ENCODE measurements at regions not wholly inside any gene's neighbourhood (a gene's known extent, or its start where the extent isn't known, plus 50 kb on each side); places are given as distances from the start of the nearest gene placed in this dataset.

DNA sequence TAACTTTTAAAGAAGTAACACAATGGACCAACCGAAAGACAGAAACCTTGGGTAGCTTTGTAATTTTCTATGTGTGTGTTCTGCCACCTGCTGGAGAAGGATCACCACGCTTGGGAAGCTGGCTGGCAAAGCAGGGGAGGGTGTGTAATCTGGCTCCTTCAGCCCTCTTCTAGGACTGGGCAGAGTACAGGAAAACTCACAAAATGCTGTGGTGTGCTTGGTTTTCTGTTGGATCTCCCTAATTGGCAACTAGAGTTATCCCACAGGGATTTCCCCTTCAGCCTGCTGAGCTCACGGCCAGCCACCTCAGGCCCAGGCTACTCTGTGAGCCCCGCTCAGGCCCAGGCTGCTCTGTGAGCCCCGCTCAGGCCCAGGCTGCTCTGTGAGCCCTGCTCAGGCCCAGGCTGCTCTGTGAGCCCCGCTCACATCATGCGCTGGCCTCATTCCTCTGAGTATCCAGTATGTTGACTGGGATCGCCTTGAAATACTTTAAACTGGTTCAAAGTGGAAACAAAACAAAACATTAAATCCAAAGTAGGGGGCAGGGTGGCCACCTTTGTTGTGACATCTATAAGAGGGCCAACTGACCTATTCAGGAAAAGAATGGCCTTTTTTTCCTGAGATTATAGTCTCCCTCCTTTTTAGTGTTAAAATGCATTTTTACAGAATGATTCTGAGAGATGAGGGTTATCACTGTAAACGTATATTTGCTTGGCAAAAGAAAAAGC is 52.0 kb upstream of the RNU6-8 start:
- DNase-seq (ENCODE audit: low read depth) = peak; percentile 1

DNA sequence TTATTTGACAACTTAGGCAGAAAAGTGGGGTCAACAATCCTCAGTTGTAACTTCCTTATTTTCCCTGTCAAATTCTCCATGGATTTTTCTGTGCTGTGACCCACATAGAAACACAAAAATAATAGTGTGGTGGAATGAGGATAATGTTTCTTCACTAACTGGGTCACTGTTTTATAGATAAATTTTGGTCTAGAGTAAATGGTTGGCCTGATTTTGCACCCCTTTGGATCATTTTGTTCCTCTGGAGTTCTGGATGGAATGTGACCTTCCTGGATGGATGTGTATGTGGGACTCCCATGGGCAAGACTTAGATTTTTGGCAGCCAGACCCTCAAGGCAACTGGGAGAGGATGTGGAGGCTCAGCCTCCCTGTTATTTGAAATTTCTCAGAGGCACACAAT is 52.7 kb upstream of the RNU6-8 start:
- no peak for DNase-seq (ENCODE audit: low read depth)

DNA sequence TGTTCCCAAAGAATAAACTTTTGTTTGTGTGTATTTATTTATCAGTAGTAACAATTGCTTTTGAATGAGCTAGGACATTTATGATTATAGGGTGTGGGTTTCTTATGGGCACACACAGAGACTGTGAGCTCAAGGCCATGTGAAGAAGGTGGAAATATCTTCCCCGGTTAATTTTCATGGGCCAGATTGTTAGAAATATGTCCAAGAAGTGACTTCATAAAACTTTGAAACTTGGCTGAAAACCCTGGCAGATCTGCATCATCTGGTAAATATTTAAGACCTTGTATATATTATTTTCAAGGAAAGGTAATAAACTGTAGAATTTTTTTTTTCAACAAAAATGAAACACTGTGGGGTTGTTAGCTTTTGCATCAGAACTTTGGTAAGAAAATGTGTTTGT is 53.5 kb upstream of the RNU6-8 start:
- no peak for DNase-seq (ENCODE audit: low read depth)

DNA sequence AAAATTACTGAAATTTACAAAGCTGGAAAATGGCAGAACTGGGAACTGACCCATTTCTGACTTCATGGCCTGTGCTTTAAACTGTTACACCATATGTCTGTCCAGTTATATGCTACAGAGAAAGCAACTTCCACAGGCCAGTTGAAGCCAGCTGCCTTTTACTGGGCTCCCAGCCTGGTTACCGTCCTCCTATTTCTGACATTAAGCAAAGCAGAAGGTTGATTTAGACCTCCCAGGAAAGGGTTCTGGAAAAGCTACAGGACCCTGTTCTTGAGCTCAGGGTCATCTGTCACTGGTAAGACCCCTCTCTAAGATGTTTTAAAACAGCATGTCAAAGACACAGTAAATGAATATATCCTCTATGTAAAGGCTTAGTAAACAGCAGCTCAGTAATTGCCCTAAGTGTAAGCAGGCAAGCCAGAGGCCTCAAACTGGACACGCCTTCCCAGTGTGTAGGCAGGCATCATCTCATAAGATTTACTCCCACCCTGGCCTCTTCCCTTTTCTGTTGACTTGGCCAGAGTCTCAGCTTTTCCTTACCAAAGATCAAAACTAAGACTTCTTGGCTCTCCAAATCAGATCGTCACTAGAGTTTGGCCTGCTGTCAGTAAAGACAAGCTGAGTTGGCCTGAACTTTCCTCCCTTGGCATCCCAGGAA is 55.4 kb upstream of the RNU6-8 start:
- no peak for DNase-seq (ENCODE audit: low read depth)

DNA sequence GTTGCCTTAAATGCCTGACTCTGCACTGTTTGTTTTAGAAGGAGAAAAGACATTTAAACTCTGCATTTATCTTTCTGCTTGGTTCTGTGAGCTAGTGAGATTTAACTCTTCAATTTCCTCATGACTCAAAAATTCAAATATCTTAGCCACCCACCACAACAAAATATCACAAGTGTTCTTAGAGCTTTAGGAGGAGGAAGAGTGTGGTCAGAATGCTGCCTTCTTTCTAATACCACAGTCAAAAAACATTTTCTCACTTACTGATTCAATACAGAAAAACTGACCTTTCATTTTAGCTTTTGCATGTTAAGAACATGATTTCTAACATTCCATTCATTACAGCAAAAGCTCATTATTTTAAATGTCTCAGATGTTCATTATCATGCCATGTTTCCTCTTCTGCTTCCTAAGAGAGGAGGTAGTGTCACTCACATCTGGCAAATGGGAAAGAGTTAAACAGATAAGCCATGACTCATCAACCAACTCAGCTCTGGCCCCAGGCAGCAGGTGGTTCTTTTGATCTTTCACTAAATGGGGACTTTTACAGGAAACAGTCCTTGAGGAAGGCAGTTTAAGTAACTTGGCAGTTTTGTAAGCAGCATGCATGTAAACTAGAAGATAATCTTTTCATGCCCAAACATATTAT is 56.4 kb upstream of the RNU6-8 start:
- DNase-seq (ENCODE audit: low read depth) = no peak

DNA sequence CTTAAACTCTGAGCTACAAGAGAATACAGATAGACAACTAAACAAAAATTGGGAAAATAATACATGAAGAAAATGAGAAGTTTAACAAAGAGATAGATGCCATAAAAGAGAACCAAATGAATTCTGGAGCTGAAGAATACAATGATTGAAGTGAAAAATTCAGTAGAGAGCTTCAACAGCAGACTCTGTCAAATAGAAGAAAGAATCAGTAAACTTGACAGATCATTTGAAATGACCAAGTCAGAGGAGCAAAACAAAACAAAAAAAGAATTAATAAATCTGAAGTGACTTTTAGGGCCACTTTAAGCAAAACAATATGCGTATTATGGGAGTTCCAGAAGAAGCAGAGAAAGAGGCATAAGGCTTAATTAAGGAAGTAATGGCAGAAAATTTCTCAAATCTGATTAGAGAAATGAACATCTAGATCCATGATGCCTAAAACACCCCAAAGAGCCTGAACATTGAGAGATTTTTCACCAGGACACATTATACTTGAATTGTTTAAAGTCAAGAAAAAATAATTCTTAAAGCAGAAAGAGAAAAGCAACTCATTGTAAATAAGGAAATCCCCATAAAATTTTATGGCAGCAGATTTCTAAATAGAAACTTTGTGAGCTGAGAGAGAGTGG is 61.0 kb upstream of the RNU6-8 start:
- DNase-seq (ENCODE audit: low read depth) = no peak

DNA sequence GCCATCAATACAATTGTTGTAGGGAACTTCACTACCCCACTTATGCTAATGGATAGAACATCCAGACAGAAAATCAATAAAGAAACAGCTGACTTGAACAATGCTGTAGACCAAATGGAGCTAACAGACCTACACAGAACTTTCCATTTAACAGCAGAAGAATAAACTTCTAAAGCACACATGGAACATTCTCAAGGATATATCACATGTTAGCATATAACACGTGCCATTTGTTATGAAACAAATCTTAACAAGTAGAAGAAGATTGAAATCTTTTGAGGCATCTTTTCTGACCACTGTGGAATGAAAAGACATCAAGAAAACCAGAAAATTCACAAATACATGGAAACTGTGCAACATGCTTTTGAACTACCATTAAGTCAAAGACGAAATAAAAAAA is 62.5 kb upstream of the RNU6-8 start:
- no peak for DNase-seq (ENCODE audit: low read depth)

DNA sequence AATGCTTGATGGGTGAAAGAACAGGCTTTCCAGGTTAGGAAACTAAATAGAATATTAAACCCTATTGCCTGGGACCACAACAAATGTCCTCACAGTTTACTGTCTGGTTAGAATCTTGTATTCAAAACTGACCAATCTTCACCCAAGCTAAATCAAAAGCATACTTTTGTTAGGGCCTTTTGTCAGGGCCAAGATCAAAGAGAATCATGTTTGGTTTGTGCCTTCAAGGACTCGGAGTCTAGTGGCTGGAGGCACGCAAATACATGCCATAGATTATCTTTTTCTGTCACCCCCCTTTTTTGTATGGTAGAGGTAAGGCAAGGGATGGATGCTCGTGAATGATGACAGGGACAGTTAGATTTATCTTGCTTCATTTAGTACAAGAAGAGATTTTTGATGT is 51.1 kb upstream of the AKAP6 start:
- DNase-seq (ENCODE audit: low read depth) = no peak
